H9 (cell line): ENCODE measurements at regions not wholly inside any gene's neighbourhood (a gene's known extent, or its start where the extent isn't known, plus 50 kb on each side); places are given as distances from the start of the nearest gene placed in this dataset.
A peak's percentile ranks its signal among the peaks of the same experiment; 100 is the strongest.

Experiments used
- DNase-seq: peaks from one replicate; pipeline ENCODE4 v3.0.0-alpha.2; 2017
- H2AFZ ChIP-seq: one replicate; pipeline ENCODE4 v1.6.1; 2013; ENCODE audit warnings: mild to moderate bottlenecking, low read length, control low read depth, moderate library complexity
- H2AK5ac ChIP-seq: 2 replicates; pipeline ENCODE4 v1.6.1; 2013; ENCODE audit warnings: low read length, control low read depth, mixed read lengths; ENCODE audit not compliant: insufficient read length
- H2BK120ac ChIP-seq: one replicate; pipeline ENCODE4 v1.6.1; 2013; ENCODE audit warnings: low read depth, mild to moderate bottlenecking, low read length, control low read depth, inconsistent platforms; ENCODE audit not compliant: poor library complexity, severe bottlenecking
- H2BK12ac ChIP-seq: 2 replicates; pipeline ENCODE4 v1.6.1; 2013; ENCODE audit warnings: low read length, control low read depth, mixed read lengths, low read depth; ENCODE audit not compliant: insufficient read length
- H2BK15ac ChIP-seq: 2 replicates; pipeline ENCODE4 v1.6.1; 2013; ENCODE audit warnings: low read depth, low read length, control low read depth
- H2BK20ac ChIP-seq: one replicate; pipeline ENCODE4 v1.6.1; 2013; ENCODE audit warnings: low read depth, mild to moderate bottlenecking, low read length, control low read depth, inconsistent platforms; ENCODE audit not compliant: poor library complexity, severe bottlenecking
- H2BK5ac ChIP-seq: 2 replicates; pipeline ENCODE4 v1.6.1; 2013; ENCODE audit warnings: low read length, control low read depth, mixed read lengths; ENCODE audit not compliant: insufficient read length
- H3K14ac ChIP-seq: 2 replicates; pipeline ENCODE4 v1.6.1; 2013; ENCODE audit warnings: low read length, control low read depth; ENCODE audit not compliant: insufficient read depth
- H3K18ac ChIP-seq: 2 replicates; pipeline ENCODE4 v1.6.1; 2013; ENCODE audit warnings: low read depth, mild to moderate bottlenecking, mixed read lengths, low read length, control low read depth; ENCODE audit not compliant: insufficient read length
- H3K23ac ChIP-seq: 2 replicates; pipeline ENCODE4 v1.6.1; 2013; ENCODE audit warnings: low read length, control low read depth, mixed read lengths, low read depth; ENCODE audit not compliant: insufficient read length
- H3K23me2 ChIP-seq: 2 replicates; pipeline ENCODE4 v1.6.1; 2013; ENCODE audit warnings: low read depth, mild to moderate bottlenecking, mixed read lengths, low read length, control low read depth; ENCODE audit not compliant: insufficient read length, poor library complexity, severe bottlenecking
- H3K27ac ChIP-seq: 2 replicates; pipeline ENCODE4 v1.5.1; 2013; ENCODE audit warnings: low read length, control low read depth, mixed read lengths, low read depth; ENCODE audit not compliant: insufficient read length
- H3K27me3 ChIP-seq: 2 replicates; pipeline ENCODE4 v1.6.1; 2013; ENCODE audit warnings: low read length, control low read depth, inconsistent platforms; ENCODE audit not compliant: insufficient read depth
- H3K4ac ChIP-seq: 2 replicates; pipeline ENCODE4 v1.6.1; 2013; ENCODE audit warnings: low read depth, mild to moderate bottlenecking, control low read depth, inconsistent platforms, low read length, moderate library complexity
- H3K4me1 ChIP-seq: 2 replicates; pipeline ENCODE4 v1.6.1; 2013; ENCODE audit warnings: low read length, control low read depth, inconsistent platforms; ENCODE audit not compliant: insufficient read depth
- H3K4me2 ChIP-seq: 2 replicates; pipeline ENCODE4 v1.6.1; 2013; ENCODE audit warnings: low read length, control low read depth, mixed read lengths; ENCODE audit not compliant: insufficient read length, insufficient read depth
- H3K56ac ChIP-seq: 2 replicates; pipeline ENCODE4 v1.6.1; 2013; ENCODE audit warnings: low read depth, mild to moderate bottlenecking, mixed read lengths, low read length, control low read depth; ENCODE audit not compliant: insufficient read length
- H3K79me1 ChIP-seq: 2 replicates; pipeline ENCODE4 v1.6.1; 2013; ENCODE audit warnings: low read depth, mild to moderate bottlenecking, moderate library complexity, low read length, control low read depth, inconsistent platforms; ENCODE audit not compliant: insufficient read depth, poor library complexity, severe bottlenecking
- H3K79me2 ChIP-seq: 2 replicates; pipeline ENCODE4 v1.6.1; 2013; ENCODE audit warnings: low read length, control low read depth, inconsistent platforms; ENCODE audit not compliant: insufficient read depth
- H3K9ac ChIP-seq: 2 replicates; pipeline ENCODE4 v1.6.1; 2013; ENCODE audit warnings: low read length, control low read depth, mixed read lengths; ENCODE audit not compliant: insufficient read length; ENCODE audit errors: extremely low read depth
- H3K9me3 ChIP-seq: one replicate; pipeline ENCODE4 v1.6.1; 2013; ENCODE audit warnings: low read depth, low read length, inconsistent platforms; ENCODE audit not compliant: control insufficient read depth
- H3T11ph ChIP-seq: one replicate; pipeline ENCODE4 v1.6.1; 2013; ENCODE audit warnings: mild to moderate bottlenecking, low read length, control low read depth, inconsistent platforms
- H4K20me1 ChIP-seq: one replicate; pipeline ENCODE4 v1.6.1; 2013; ENCODE audit not compliant: control insufficient read depth, insufficient read length, insufficient read depth
- H4K5ac ChIP-seq: 2 replicates; pipeline ENCODE4 v1.6.1; 2013; ENCODE audit warnings: low read depth, mild to moderate bottlenecking, mixed read lengths, low read length, control low read depth; ENCODE audit not compliant: insufficient read length
- H4K8ac ChIP-seq: replicated peaks from 2 replicates; pipeline ENCODE4 v1.6.1; 2013; ENCODE audit warnings: low read length, control low read depth, mixed read lengths, low read depth; ENCODE audit not compliant: insufficient read length
- H4K91ac ChIP-seq: 2 replicates; pipeline ENCODE4 v1.6.1; 2013; ENCODE audit warnings: low read depth, mild to moderate bottlenecking, moderate library complexity, mixed read lengths, low read length, control low read depth; ENCODE audit not compliant: insufficient read length
- H3K27ac Mint-ChIP-seq, 3 experiments: 2 replicates in 2 of 3; 3 replicates in 1 of 3; pipeline ENCODE4 v1.8.0; 2020 to 2021; ENCODE audit warnings: mixed read lengths in 3 of 3, mild to moderate bottlenecking in 1 of 3, moderate library complexity in 1 of 3
- H3K27me3 Mint-ChIP-seq: 2 replicates; pipeline ENCODE4 v1.8.0; 2021; ENCODE audit warnings: low read depth, mild to moderate bottlenecking, moderate library complexity, mixed read lengths
- H3K36me3 Mint-ChIP-seq, 3 experiments: 2 replicates in 2 of 3; 3 replicates in 1 of 3; pipeline ENCODE4 v1.8.0; 2020 to 2021; ENCODE audit warnings: low read depth in 3 of 3, mixed read lengths in 3 of 3; ENCODE audit not compliant: insufficient read depth in 1 of 3
- H3K4me1 Mint-ChIP-seq, 2 experiments: 2 replicates each; pipeline ENCODE4 v1.8.0; 2020; ENCODE audit warnings: mixed read lengths in 2 of 2
- H3K4me3 Mint-ChIP-seq, 2 experiments: 2 replicates in 1 of 2; 3 replicates in 1 of 2; pipeline ENCODE4 v1.8.0; 2020 to 2021; ENCODE audit warnings: mild to moderate bottlenecking in 2 of 2, mixed read lengths in 2 of 2, moderate library complexity in 1 of 2
- H3K9me3 Mint-ChIP-seq, 2 experiments: 2 replicates in 1 of 2; 3 replicates in 1 of 2; pipeline ENCODE4 v1.8.0; 2020; ENCODE audit warnings: mild to moderate bottlenecking in 2 of 2, mixed read lengths in 2 of 2, moderate library complexity in 1 of 2
- CTCF ChIP-seq: fragments of 200-600 bp; sonication (generic); conservative IDR thresholded peaks from 3 replicates; pipeline ENCODE4 v1.8.0; 2021; ENCODE audit warnings: antibody characterized with exemption, mild to moderate bottlenecking
- WGBS: extraction: QIAGEN DNeasy Blood & Tissue Kit; methylation state at CpG from one replicate; pipeline ENCODE4 v1.1.7; 2013; ENCODE audit warnings: missing lambda C conversion rate, low lambda C conversion rate, mixed read lengths; ENCODE audit not compliant: insufficient read length; ENCODE audit errors: extremely low coverage; 5-methylcytosine and 5-hydroxymethylcytosine counted together

- Histone ChIP-seq H3K23me2 (no peaks in the 10 kb centered on the region), H3K4me2 (no peak overlapping the region), H4K20me1 (no peaks in the 10 kb centered on the region), H2AFZ (no peak overlapping the region), H4K5ac (no peak overlapping the region), H3K9ac (no peak overlapping the region), H3K27ac (no peak overlapping the region), H3K4ac (no peak overlapping the region), H2BK12ac (no peak overlapping the region), H3T11ph (no peak overlapping the region), H3K79me2 (no peaks in the 10 kb centered on the region), H3K23ac (no peak overlapping the region), H3K9me3 (no peaks in the 10 kb centered on the region), H2BK5ac (no peak overlapping the region), H3K14ac (no peak overlapping the region), H3K27me3 (no peaks in the 10 kb centered on the region), H2BK20ac (no peak overlapping the region), H3K79me1 (no peaks in the 10 kb centered on the region), H4K8ac (no peak overlapping the region), H3K56ac (no peak overlapping the region), H2BK15ac (no peak overlapping the region), H2AK5ac (no peak overlapping the region), H2BK120ac (no peak overlapping the region), H3K4me1 (no peaks in the 10 kb centered on the region), H4K91ac (no peak overlapping the region), H3K18ac (no peak overlapping the region)
- no peak overlapping the region for H3K4me3 Mint-ChIP-seq
- H3K27ac Mint-ChIP-seq, result peak overlapping the region in 1 of 3 experiments; percentile 14; a peak in 1 of 7 replicates
- H3K36me3 Mint-ChIP-seq, result no peaks in the 10 kb centered on the region
- no peak for TF ChIP-seq CTCF
- DNase-seq, result no peak
- no peaks in the 10 kb centered on the region for H3K4me1 Mint-ChIP-seq
- WGBS, result no CpG with 5 or more reads among the region's 3 CpGs
- H3K9me3 Mint-ChIP-seq, result no peaks in the 10 kb centered on the region
- no peaks in the 10 kb centered on the region for H3K27me3 Mint-ChIP-seq
Measured at GRCh38 chr13:89270736-89271135, 1599.6 kb downstream of the SLITRK5 start.
